HEK293 (cell line): ENCODE measurements at regions not wholly inside any gene's neighbourhood (a gene's known extent, or its start where the extent isn't known, plus 50 kb on each side); places are given as distances from the start of the nearest gene placed in this dataset.

Experiments
- CTCF ChIA-PET: fragments of 350-600 bp; formaldehyde crosslinking; extraction: SDS; loops from one replicate; lab custom pipeline; 2021; ENCODE audit warnings: antibody characterized with exemption; lab: Yijun Ruan, JAX
- POLR2A ChIA-PET: fragments of 300-600 bp; formaldehyde crosslinking; extraction: SDS; loops from one replicate; lab custom pipeline; 2020; ENCODE audit warnings: antibody characterized with exemption, inconsistent platforms; lab: Yijun Ruan, JAX
- H3K27ac ChIP-seq: fragments of 200-500 bp; sonication (Bioruptor generic); 2 replicates; pipeline ENCODE4 v1.5.1; 2014; ENCODE audit warnings: low read depth, low read length, control low read depth, inconsistent platforms; ENCODE audit errors: extremely low read depth
- H3K36me3 ChIP-seq, 2 experiments: fragments of 200-500 bp in 1 of 2; sonication (Bioruptor generic) in 1 of 2; 1 replicate in 1 of 2; 2 replicates in 1 of 2; pipeline ENCODE4 v1.5.1; 2014 to 2017; ENCODE audit warnings: inconsistent platforms in 2 of 2, low read length in 2 of 2; ENCODE audit not compliant: control insufficient read depth in 2 of 2, insufficient read depth in 1 of 2
- H3K4me1 ChIP-seq: fragments of 200-500 bp; sonication (Bioruptor generic); 2 replicates; pipeline ENCODE4 v1.5.1; 2014; ENCODE audit warnings: mild to moderate bottlenecking, low read length, inconsistent platforms; ENCODE audit not compliant: control insufficient read depth, insufficient read depth
- H3K4me3 ChIP-seq: 2 replicates; pipeline ENCODE4 v1.5.1; 2011; ENCODE audit warnings: low read depth, mild to moderate bottlenecking, control low read depth, low read length, moderate library complexity
- H3K9me3 ChIP-seq: fragments of 200-500 bp; sonication (Bioruptor generic); 2 replicates; pipeline ENCODE4 v1.5.1; 2014; ENCODE audit warnings: low read depth, low read length, inconsistent platforms; ENCODE audit not compliant: control insufficient read depth, insufficient read depth
- FEZF1 ChIP-seq: fragments of 450-650 bp; formaldehyde crosslinking; IDR thresholded peaks from 2 replicates; pipeline ENCODE4 v1.5.1; 2016; ENCODE audit warnings: missing biosample characterization, missing genetic modification characterization
- HIC1 ChIP-seq: fragments of 450-650 bp; formaldehyde crosslinking; IDR thresholded peaks from 2 replicates; pipeline ENCODE4 v1.5.1; 2016; ENCODE audit warnings: missing biosample characterization, missing genetic modification characterization
- SETDB1 ChIP-seq: IDR thresholded peaks from one replicate; pipeline ENCODE4 v1.6.1; 2017; ENCODE audit warnings: mild to moderate bottlenecking, low read length, moderate library complexity, mixed read lengths; ENCODE audit not compliant: insufficient read length
- ZBTB21 ChIP-seq: fragments of 450-650 bp; formaldehyde crosslinking; IDR thresholded peaks from 2 replicates; pipeline ENCODE4 v1.5.1; 2017; ENCODE audit warnings: missing biosample characterization, missing genetic modification characterization
- ZNF10 ChIP-seq: fragments of 450-650 bp; formaldehyde crosslinking; IDR thresholded peaks from 2 replicates; pipeline ENCODE4 v1.5.1; 2017; ENCODE audit warnings: missing biosample characterization, missing genetic modification characterization
- ZNF146 ChIP-seq: fragments of 450-650 bp; formaldehyde crosslinking; IDR thresholded peaks from 2 replicates; pipeline ENCODE4 v1.5.1; 2016; ENCODE audit warnings: missing biosample characterization, missing genetic modification characterization
- ZNF18 ChIP-seq: fragments of 450-650 bp; formaldehyde crosslinking; IDR thresholded peaks from 2 replicates; pipeline ENCODE4 v1.5.1; 2016; ENCODE audit warnings: missing biosample characterization, missing genetic modification characterization
- ZNF184 ChIP-seq: fragments of 450-650 bp; IDR thresholded peaks from 2 replicates; pipeline ENCODE4 v1.5.1; 2018; ENCODE audit warnings: missing biosample characterization, mild to moderate bottlenecking, missing genetic modification characterization
- ZNF19 ChIP-seq: fragments of 450-650 bp; formaldehyde crosslinking; IDR thresholded peaks from 2 replicates; pipeline ENCODE4; 2016; ENCODE audit warnings: missing biosample characterization, missing genetic modification characterization, low read depth
- ZNF266 ChIP-seq: fragments of 450-650 bp; formaldehyde crosslinking; IDR thresholded peaks from 2 replicates; pipeline ENCODE4 v1.5.1; 2016; ENCODE audit warnings: missing biosample characterization, missing genetic modification characterization, low read depth
- ZNF302 ChIP-seq: fragments of 450-650 bp; formaldehyde crosslinking; IDR thresholded peaks from 2 replicates; pipeline ENCODE4 v1.5.1; 2016; ENCODE audit warnings: missing biosample characterization, missing genetic modification characterization, low read depth
- ZNF391 ChIP-seq: fragments of 450-650 bp; formaldehyde crosslinking; IDR thresholded peaks from 2 replicates; pipeline ENCODE4 v1.5.1; 2016; ENCODE audit warnings: low read depth, missing biosample characterization, missing genetic modification characterization, borderline replicate concordance
- ZNF426 ChIP-seq: fragments of 450-650 bp; formaldehyde crosslinking; IDR thresholded peaks from 2 replicates; pipeline ENCODE4 v1.5.1; 2017; ENCODE audit warnings: missing biosample characterization, missing genetic modification characterization, mild to moderate bottlenecking, inconsistent platforms, moderate library complexity
- ZNF558 ChIP-seq: fragments of 450-650 bp; formaldehyde crosslinking; IDR thresholded peaks from 2 replicates; pipeline ENCODE4 v1.5.1; 2016; ENCODE audit warnings: missing biosample characterization, missing genetic modification characterization
- ZNF560 ChIP-seq: fragments of 450-650 bp; formaldehyde crosslinking; IDR thresholded peaks from 2 replicates; pipeline ENCODE4 v1.5.1; 2017; ENCODE audit warnings: missing biosample characterization, missing genetic modification characterization, borderline replicate concordance
- ZNF596 ChIP-seq: fragments of 450-650 bp; IDR thresholded peaks from 2 replicates; pipeline ENCODE4 v1.5.0; 2018; ENCODE audit warnings: missing biosample characterization, mild to moderate bottlenecking, missing genetic modification characterization, moderate library complexity
- ZNF623 ChIP-seq: fragments of 450-650 bp; formaldehyde crosslinking; IDR thresholded peaks from 2 replicates; pipeline ENCODE4 v1.5.1; 2016; ENCODE audit warnings: missing biosample characterization, missing genetic modification characterization
- ZNF645 ChIP-seq: fragments of 450-650 bp; formaldehyde crosslinking; IDR thresholded peaks from 2 replicates; pipeline ENCODE4; 2016; ENCODE audit warnings: missing biosample characterization, missing genetic modification characterization
- ZNF677 ChIP-seq: fragments of 450-650 bp; IDR thresholded peaks from 2 replicates; pipeline ENCODE4 v1.5.0; 2018; ENCODE audit warnings: missing biosample characterization, mild to moderate bottlenecking, missing genetic modification characterization, moderate library complexity
- ZNF701 ChIP-seq: fragments of 450-650 bp; formaldehyde crosslinking; IDR thresholded peaks from 2 replicates; pipeline ENCODE4 v1.5.1; 2016; ENCODE audit warnings: missing biosample characterization, missing genetic modification characterization
- ZNF768 ChIP-seq: fragments of 450-650 bp; formaldehyde crosslinking; IDR thresholded peaks from 2 replicates; pipeline ENCODE4 v1.5.1; 2018; ENCODE audit warnings: missing biosample characterization, mild to moderate bottlenecking, missing genetic modification characterization
- ZNF792 ChIP-seq: fragments of 450-650 bp; formaldehyde crosslinking; IDR thresholded peaks from 2 replicates; pipeline ENCODE4 v1.5.1; 2016; ENCODE audit warnings: missing biosample characterization, missing genetic modification characterization

GRCh38 chr12:91309450-91309849 lies 126.8 kb upstream of the DCN start:
- ChIA-PET POLR2A (no interaction called here), CTCF (no interaction called here)
- Histone ChIP-seq H3K36me3 (no peaks in the 10 kb centered on the region), H3K4me1 (no peaks in the 10 kb centered on the region), H3K27ac (no peak overlapping the region), H3K9me3 (no peaks in the 10 kb centered on the region), H3K4me3 (no peak overlapping the region)
- TF ChIP-seq ZNF677 (tag by site-specific recombination) (no peak), ZNF184 (tag by site-specific recombination) (no peak), ZNF768 (tag by site-specific recombination) (no peak), ZNF596 (tag by site-specific recombination) (no peak), ZNF426 (no peak)

GRCh38 chr12:91307957-91308670 lies 125.5 kb upstream of the DCN start:
- Histone ChIP-seq H3K27ac (no peak overlapping the region), H3K4me1 (no peaks in the 10 kb centered on the region), H3K9me3 (no peaks in the 10 kb centered on the region), H3K4me3 (no peak overlapping the region), H3K36me3 (no peaks in the 10 kb centered on the region)
- ChIA-PET CTCF (interaction anchor here (0.7 kb wide), 2 partner anchors 129 to 135 kb away, joined by 3 to 4 read pairs; no protein-coding TSS in a partner anchor), POLR2A (no interaction called here)
- TF ChIP-seq ZNF560 (no peak), FEZF1 (tag by site-specific recombination) (no peak), ZBTB21 (tag by site-specific recombination) (no peak), ZNF701 (tag by site-specific recombination) (no peak), ZNF558 (tag by site-specific recombination) (no peak), ZNF302 (tag by site-specific recombination) (no peak), HIC1 (tag by site-specific recombination) (no peak), ZNF146 (tag by site-specific recombination) (no peak), ZNF792 (tag by site-specific recombination) (no peak), ZNF266 (tag by site-specific recombination) (no peak), ZNF184 (tag by site-specific recombination) (no peak), ZNF645 (tag by site-specific recombination) (no peak), ZNF10 (tag by site-specific recombination) (no peak), ZNF623 (tag by site-specific recombination) (no peak), ZNF391 (tag by site-specific recombination) (no peak), SETDB1 (no peak), ZNF19 (no peak), ZNF18 (tag by site-specific recombination) (no peak)
